Ishikawa (cell line): ENCODE measurements at regions not wholly inside any gene's neighbourhood (a gene's known extent, or its start where the extent isn't known, plus 50 kb on each side); places are given as distances from the start of the nearest gene placed in this dataset.

Experiments used
- CEBPB ChIP-seq: IDR thresholded peaks from 2 replicates; pipeline ENCODE4 v1.6.1; 2012
- EP300 ChIP-seq: IDR thresholded peaks from 2 replicates; pipeline ENCODE4 v1.6.1; 2012; ENCODE audit warnings: borderline replicate concordance
- RAD21 ChIP-seq: IDR thresholded peaks from 2 replicates; pipeline ENCODE4 v1.6.1; 2012; ENCODE audit warnings: low read depth
- TCF12 ChIP-seq: IDR thresholded peaks from 2 replicates; pipeline ENCODE4 v1.6.1; 2012; ENCODE audit warnings: low read depth
- YY1 ChIP-seq: IDR thresholded peaks from 2 replicates; pipeline ENCODE4 v1.6.1; 2012; ENCODE audit warnings: low read depth
- ZBTB7A ChIP-seq: IDR thresholded peaks from 2 replicates; pipeline ENCODE4 v1.6.1; 2012; ENCODE audit warnings: low read depth

DNA sequence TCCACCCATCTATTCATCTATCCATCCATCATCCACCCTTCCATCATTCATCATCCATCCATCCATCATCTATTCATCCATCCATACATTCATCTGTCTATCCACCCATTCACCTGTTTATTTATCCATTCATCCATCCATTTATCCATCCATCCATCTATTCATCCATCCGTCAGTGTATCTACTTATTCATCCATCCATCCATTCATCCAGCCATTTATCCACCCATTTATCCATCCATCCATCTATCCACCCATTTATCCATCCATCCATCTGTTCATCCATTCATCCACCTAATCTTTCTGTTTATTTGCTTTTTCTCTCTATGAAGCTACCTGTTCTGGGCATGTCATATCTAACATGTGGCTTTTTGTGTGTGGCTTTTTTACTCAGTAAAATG is 115.4 kb downstream of the CRYAA start:
- TF ChIP-seq YY1 (no peak), RAD21 (no peak), EP300 (no peak), ZBTB7A (no peak), TCF12 (no peak), CEBPB (no peak)
